SK-N-SH (cell line): ENCODE measurements at regions not wholly inside any gene's neighbourhood (a gene's known extent, or its start where the extent isn't known, plus 50 kb on each side); places are given as distances from the start of the nearest gene placed in this dataset.

Experiments
- EP300 ChIP-seq, 2 experiments: IDR thresholded peaks; 2 replicates each; pipeline versions ENCODE4 v1.4.0 to v1.6.1; 2012; ENCODE audit warnings: borderline replicate concordance in 1 of 2, low read depth in 1 of 2, low read length in 1 of 2
- MXI1 ChIP-seq: IDR thresholded peaks from 2 replicates; pipeline ENCODE4 v1.6.1; 2012; ENCODE audit warnings: mild to moderate bottlenecking, low read depth, low read length, improper control_type of control experiment
- TAF1 ChIP-seq: IDR thresholded peaks from 2 replicates; pipeline ENCODE4 v1.6.1; 2012; ENCODE audit warnings: low read depth, mild to moderate bottlenecking, low read length, moderate library complexity, borderline replicate concordance
- TF ChIP-seq, protein P1 (sequence below): fragments of 200-600 bp; sonication (generic); IDR thresholded peaks from 2 replicates; pipeline ENCODE4 v1.6.1; 2017; ENCODE audit warnings: antibody characterized with exemption, mild to moderate bottlenecking, moderate library complexity
- TF ChIP-seq, protein P2 (sequence below): IDR thresholded peaks from 2 replicates; pipeline ENCODE4 v1.4.0; 2012; ENCODE audit warnings: low read depth, borderline replicate concordance
- TF ChIP-seq, protein P3 (sequence below): IDR thresholded peaks from 2 replicates; pipeline ENCODE4 v1.4.0; 2012; ENCODE audit warnings: low read depth, borderline replicate concordance

DNA sequence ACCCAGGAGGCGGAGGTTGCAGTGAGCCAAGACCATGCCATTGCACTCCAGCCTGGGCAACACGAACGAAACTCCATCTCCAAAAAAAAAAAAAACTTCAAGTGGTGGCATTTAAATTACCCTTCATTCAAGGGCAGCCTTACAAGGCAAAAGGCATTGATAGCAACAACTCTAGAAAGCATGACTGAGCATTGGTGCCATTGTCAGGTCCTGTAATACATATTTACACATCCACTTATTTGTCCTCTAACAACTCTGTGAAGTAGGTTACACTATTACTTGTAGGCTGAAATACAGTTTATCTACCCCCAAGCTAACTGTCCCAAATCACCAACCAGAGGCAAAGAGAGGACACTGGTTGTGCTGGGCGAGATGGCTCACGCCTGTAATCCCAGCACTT lies 52.7 kb upstream of the LARP1 start:
- TF ChIP-seq, protein P1, sequence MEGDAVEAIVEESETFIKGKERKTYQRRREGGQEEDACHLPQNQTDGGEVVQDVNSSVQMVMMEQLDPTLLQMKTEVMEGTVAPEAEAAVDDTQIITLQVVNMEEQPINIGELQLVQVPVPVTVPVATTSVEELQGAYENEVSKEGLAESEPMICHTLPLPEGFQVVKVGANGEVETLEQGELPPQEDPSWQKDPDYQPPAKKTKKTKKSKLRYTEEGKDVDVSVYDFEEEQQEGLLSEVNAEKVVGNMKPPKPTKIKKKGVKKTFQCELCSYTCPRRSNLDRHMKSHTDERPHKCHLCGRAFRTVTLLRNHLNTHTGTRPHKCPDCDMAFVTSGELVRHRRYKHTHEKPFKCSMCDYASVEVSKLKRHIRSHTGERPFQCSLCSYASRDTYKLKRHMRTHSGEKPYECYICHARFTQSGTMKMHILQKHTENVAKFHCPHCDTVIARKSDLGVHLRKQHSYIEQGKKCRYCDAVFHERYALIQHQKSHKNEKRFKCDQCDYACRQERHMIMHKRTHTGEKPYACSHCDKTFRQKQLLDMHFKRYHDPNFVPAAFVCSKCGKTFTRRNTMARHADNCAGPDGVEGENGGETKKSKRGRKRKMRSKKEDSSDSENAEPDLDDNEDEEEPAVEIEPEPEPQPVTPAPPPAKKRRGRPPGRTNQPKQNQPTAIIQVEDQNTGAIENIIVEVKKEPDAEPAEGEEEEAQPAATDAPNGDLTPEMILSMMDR = no peak
- no peak for TF ChIP-seq EP300 (IDR thresholded peaks at IDR 0.05; ENCODE audit: borderline replicate concordance in 1 of 2, low read depth in 1 of 2, low read length in 1 of 2)
- TF ChIP-seq, protein P2, sequence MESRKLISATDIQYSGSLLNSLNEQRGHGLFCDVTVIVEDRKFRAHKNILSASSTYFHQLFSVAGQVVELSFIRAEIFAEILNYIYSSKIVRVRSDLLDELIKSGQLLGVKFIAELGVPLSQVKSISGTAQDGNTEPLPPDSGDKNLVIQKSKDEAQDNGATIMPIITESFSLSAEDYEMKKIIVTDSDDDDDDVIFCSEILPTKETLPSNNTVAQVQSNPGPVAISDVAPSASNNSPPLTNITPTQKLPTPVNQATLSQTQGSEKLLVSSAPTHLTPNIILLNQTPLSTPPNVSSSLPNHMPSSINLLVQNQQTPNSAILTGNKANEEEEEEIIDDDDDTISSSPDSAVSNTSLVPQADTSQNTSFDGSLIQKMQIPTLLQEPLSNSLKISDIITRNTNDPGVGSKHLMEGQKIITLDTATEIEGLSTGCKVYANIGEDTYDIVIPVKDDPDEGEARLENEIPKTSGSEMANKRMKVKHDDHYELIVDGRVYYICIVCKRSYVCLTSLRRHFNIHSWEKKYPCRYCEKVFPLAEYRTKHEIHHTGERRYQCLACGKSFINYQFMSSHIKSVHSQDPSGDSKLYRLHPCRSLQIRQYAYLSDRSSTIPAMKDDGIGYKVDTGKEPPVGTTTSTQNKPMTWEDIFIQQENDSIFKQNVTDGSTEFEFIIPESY = no peak
- TF ChIP-seq MXI1 = no peak
- TF ChIP-seq TAF1 = no peak
- TF ChIP-seq, protein P3, sequence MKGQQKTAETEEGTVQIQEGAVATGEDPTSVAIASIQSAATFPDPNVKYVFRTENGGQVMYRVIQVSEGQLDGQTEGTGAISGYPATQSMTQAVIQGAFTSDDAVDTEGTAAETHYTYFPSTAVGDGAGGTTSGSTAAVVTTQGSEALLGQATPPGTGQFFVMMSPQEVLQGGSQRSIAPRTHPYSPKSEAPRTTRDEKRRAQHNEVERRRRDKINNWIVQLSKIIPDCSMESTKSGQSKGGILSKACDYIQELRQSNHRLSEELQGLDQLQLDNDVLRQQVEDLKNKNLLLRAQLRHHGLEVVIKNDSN = no peak
